AG09319 (cell line): ENCODE measurements at regions not wholly inside any gene's neighbourhood (a gene's known extent, or its start where the extent isn't known, plus 50 kb on each side); places are given as distances from the start of the nearest gene placed in this dataset.

Experiments
- DNase-seq: peaks from one replicate; pipeline ENCODE4 v3.0.0-alpha.2; 2010; ENCODE audit warnings: low read depth; ENCODE audit errors: extremely low read depth
- TF ChIP-seq, protein P1 (sequence below): IDR thresholded peaks from 2 replicates; pipeline ENCODE4 v1.5.1; 2011; ENCODE audit warnings: low read depth, mild to moderate bottlenecking, inconsistent platforms, low read length, moderate library complexity

- TF ChIP-seq, protein P1, sequence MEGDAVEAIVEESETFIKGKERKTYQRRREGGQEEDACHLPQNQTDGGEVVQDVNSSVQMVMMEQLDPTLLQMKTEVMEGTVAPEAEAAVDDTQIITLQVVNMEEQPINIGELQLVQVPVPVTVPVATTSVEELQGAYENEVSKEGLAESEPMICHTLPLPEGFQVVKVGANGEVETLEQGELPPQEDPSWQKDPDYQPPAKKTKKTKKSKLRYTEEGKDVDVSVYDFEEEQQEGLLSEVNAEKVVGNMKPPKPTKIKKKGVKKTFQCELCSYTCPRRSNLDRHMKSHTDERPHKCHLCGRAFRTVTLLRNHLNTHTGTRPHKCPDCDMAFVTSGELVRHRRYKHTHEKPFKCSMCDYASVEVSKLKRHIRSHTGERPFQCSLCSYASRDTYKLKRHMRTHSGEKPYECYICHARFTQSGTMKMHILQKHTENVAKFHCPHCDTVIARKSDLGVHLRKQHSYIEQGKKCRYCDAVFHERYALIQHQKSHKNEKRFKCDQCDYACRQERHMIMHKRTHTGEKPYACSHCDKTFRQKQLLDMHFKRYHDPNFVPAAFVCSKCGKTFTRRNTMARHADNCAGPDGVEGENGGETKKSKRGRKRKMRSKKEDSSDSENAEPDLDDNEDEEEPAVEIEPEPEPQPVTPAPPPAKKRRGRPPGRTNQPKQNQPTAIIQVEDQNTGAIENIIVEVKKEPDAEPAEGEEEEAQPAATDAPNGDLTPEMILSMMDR: no peak
- DNase-seq: no peak
These were observed 58.2 kb downstream of the GLI2 start for GRCh38 chr2:120793682-120794403.

DNA sequence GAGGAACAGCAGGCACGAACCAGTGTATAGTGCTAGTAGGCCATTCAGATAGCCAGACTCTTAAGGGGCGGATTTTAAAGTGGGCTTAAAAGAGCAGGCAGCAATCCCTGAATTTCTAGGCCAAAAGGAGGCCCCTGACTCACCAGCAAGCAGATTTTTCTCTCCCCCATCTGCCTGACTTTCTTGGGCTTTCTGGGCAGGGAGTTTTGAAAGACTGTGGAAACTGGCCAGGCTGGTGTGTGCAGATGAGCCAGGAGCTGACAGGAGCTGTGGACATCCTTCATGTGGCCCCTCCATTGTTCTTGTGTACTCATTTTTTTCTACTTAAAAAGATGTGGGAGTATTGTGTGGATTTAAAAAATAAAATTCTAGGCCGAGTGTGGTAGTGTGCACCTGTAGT is 59.0 kb downstream of the GLI2 start:
- no peak for DNase-seq
- TF ChIP-seq, protein P1: no peak

DNA sequence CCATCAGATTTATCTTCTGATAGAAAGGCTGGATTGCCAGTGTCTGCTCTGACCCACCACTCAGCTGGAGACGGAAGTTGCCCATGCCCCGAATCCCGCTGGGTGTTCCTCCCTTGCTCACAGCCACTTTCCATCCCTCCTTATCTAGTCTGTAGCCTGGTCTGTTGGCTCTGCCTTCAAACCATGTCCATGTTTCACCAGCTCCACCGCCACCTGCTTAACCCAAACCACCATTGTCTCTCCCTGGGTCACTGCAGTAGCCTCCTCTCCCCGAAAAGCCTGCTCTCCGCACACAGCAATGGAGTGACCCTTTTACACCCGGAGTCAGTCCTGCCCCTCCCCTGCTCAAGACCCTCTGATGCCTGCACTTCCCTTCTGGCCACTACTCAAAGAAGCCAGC is 60.4 kb downstream of the GLI2 start:
- TF ChIP-seq, protein P1: no peak
- no peak for DNase-seq

DNA sequence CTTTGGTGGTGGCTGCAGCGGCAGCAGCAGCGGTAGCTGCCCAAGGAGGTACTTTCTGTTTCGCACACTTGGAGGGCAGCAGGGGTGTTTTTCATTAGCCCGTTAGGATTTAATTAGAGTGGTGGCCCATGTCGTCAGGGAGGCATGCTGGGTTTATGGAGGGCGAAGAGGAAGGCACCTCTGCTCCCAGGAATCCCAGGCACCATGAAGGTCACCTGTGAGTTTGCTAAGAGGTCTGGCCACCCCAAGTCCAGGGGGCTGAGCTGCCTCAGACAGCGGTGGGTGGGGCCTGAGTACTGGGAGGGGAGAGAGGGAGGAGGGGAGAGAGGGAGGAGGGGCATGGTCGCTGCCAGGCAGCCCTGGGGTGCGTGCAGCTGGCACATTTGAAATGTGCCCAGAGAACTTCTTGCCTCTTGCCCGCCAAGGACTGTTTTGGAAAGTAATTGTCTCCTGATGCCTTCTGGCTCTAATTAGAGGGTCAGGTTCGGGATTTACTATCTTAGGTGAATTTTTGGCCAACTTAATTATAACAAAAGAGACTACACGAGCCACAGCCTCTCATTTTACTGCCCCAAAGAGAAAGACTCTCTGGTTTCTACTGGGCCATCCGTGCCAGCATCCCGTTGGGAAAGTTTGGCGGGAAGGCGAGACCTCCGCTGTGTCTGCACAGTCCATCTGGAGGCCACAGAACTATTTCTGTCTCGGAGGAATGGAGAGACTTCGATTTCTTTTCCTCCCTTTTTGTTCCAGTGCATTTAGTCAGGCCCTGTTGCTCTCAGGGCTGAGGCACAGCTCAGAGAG is 62.0 kb downstream of the GLI2 start:
- no peak for DNase-seq
- TF ChIP-seq, protein P1: no peak

DNA sequence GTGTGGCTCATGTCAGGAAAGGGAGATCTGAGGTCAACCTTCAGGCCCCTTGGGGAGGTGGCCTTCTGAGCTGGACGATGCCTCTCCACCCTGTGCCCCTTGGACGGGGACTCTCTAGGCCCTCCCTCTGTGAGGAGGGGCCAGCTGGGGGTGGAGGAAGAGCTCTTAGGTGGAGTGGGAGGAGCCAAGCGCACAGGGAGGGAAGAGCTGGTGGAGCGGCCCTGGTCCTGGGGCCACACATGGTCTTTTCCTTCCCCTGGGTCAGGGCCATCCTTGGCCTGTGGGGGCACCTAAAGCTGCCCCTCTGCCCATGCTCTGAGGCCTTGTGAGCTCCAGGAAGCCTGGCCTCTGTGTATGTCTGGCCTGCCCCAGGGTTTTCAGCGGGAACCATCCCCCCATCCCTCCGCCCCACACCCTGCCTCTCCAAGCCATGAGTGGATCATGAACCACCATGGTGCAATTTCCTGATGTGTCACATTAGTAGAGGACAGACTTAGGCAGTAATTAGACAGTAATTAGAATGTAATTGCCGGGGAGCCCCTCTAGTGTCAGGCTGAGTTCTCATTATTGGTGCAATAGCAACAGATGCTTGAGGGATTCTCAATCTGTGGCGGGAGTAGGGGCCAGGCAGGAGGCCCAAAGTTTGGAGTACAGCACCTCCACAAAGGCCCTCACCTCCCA is 63.0 kb downstream of the GLI2 start:
- no peak for DNase-seq
- TF ChIP-seq, protein P1: no peak

GRCh38 chr2:120802158-120802557 is 66.5 kb downstream of the GLI2 start:
- TF ChIP-seq, protein P1: no peak; the same call in 1 of the 2 replicates
- DNase-seq: no peak
